ENCODE measurements at regions not wholly inside any gene's neighbourhood (a gene's known extent, or its start where the extent isn't known, plus 50 kb on each side); places are given as distances from the start of the nearest gene placed in this dataset.

DNA sequence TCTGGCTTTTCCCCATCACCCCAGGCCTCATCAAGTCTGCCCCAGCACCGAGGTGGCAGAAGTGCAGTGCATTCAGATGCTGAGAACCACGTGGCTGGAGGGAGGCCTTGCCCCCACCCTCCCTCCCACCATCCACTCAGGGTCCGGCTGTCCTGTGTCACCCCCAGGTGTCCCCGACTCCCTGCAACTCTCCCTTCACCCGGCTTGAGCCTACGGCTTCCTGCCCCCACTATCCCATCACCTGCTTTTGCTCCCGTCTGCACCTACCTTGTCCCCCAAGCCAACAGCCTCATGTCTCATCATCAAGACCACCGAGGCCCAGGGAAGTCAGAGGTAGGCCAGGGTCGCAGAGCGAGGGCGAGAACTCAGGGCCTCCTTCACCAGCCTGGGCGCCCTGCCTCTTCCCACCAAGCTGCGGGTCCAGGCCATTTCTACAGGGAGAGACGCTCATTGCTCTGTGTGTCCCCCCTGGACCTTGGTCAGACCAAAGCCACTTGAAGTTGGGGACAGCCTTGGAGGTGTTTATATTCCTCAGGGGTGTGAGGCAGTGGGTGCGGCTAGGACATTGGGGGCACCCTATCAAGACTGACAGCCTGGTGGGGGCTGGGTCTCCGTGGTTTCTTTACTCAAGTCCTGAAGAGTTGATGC is 66.2 kb upstream of the CCND1 start:
- no peak overlapping the region for H3K56ac ChIP-seq (ENCODE audit: extremely low read depth, insufficient read depth, low read length)
- H4K5ac ChIP-seq (ENCODE audit: low read depth, low read length), result no peak overlapping the region
- no peak overlapping the region for H3K27ac ChIP-seq (ENCODE audit: insufficient read depth, low read length)
- ChIA-PET CTCF (no interaction called here), POLR2A (ENCODE audit: unreplicated experiment) (no interaction called here)
- H3K9me1 ChIP-seq (ENCODE audit: insufficient read depth, low read length), result no peaks in the 10 kb centered on the region
- H4K8ac ChIP-seq (ENCODE audit: low read depth in 2 of 2, low read length in 2 of 2), result no peak overlapping the region
- H3K4me3 ChIP-seq (ENCODE audit: insufficient read depth, low read depth, low read length), result no peak overlapping the region
- H3K79me1 ChIP-seq (ENCODE audit: low read depth in 1 of 2, low read length in 2 of 2), result no peaks in the 10 kb centered on the region
- no peak overlapping the region for H2AK9ac ChIP-seq (replicated peaks; ENCODE audit: low read depth, low read length, poor library complexity)
- 57% methylated on average over 2 of the region's 16 CpGs; no CpG with 5 or more reads in 1 of the 2 experiments for WGBS, 2 experiments (ENCODE audit: extremely low coverage in 2 of 2, insufficient read length in 1 of 2)
- no peak overlapping the region for H3K23ac ChIP-seq (ENCODE audit: low read depth, low read length)
- H4K91ac ChIP-seq (ENCODE audit: insufficient read depth, low read depth, low read length), result no peak overlapping the region
- no peaks in the 10 kb centered on the region for H4K20me1 ChIP-seq (ENCODE audit: insufficient read depth, low read length)
- H3K4me1 ChIP-seq (ENCODE audit: control insufficient read depth, insufficient read depth, low read length), result no peaks in the 10 kb centered on the region
- ATAC-seq (ENCODE audit: low read depth), result no peak
- TF ChIP-seq FOS (IDR thresholded peaks at IDR 0.05; ENCODE audit: low read depth, low read length) (no peak), BHLHE40 (IDR thresholded peaks at IDR 0.05; ENCODE audit: low read depth, low read length) (no peak), CEBPB (IDR thresholded peaks at IDR 0.05; ENCODE audit: low read depth, low read length) (no peak), RCOR1 (IDR thresholded peaks at IDR 0.05; ENCODE audit: insufficient replicate concordance, low read length) (no peak), POLR2A (IDR thresholded peaks at IDR 0.05; ENCODE audit: low read depth, low read length) (no peak), SMC3 (IDR thresholded peaks at IDR 0.05; ENCODE audit: low read depth, low read length) (no peak), MXI1 (IDR thresholded peaks at IDR 0.05; ENCODE audit: borderline replicate concordance, low read depth, low read length) (no peak), ELK1 (IDR thresholded peaks at IDR 0.05; ENCODE audit: borderline replicate concordance, low read depth, low read length) (no peak), NFE2L2 (IDR thresholded peaks at IDR 0.05; ENCODE audit: low read depth, low read length) (no peak), CHD1 (IDR thresholded peaks at IDR 0.05; ENCODE audit: low read depth, low read length) (no peak), MAFK (IDR thresholded peaks at IDR 0.05; ENCODE audit: low read depth, low read length) (no peak), MAZ (IDR thresholded peaks at IDR 0.05; ENCODE audit: borderline replicate concordance, low read depth, low read length) (no peak), RFX5 (IDR thresholded peaks at IDR 0.05; ENCODE audit: low read depth, low read length) (no peak), USF2 (IDR thresholded peaks at IDR 0.05; ENCODE audit: low read depth, low read length) (no peak), RAD21 (IDR thresholded peaks at IDR 0.05; ENCODE audit: low read length) (no peak)
- TF ChIP-seq, protein P1, sequence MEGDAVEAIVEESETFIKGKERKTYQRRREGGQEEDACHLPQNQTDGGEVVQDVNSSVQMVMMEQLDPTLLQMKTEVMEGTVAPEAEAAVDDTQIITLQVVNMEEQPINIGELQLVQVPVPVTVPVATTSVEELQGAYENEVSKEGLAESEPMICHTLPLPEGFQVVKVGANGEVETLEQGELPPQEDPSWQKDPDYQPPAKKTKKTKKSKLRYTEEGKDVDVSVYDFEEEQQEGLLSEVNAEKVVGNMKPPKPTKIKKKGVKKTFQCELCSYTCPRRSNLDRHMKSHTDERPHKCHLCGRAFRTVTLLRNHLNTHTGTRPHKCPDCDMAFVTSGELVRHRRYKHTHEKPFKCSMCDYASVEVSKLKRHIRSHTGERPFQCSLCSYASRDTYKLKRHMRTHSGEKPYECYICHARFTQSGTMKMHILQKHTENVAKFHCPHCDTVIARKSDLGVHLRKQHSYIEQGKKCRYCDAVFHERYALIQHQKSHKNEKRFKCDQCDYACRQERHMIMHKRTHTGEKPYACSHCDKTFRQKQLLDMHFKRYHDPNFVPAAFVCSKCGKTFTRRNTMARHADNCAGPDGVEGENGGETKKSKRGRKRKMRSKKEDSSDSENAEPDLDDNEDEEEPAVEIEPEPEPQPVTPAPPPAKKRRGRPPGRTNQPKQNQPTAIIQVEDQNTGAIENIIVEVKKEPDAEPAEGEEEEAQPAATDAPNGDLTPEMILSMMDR (conservative IDR thresholded peaks at IDR 0.05; ENCODE audit: low read depth, low read length), result no peak
- intact Hi-C loops (cut with micrococcal nuclease) (no loop called here), dilution Hi-C loops (cut with HindIII; ENCODE audit: low sequenced_read_pairs, unreplicated experiment) (no loop called here), in situ Hi-C loops (cut with MboI; ENCODE audit: low sequenced_read_pairs) (no loop called here)
- H3K14ac ChIP-seq (replicated peaks; ENCODE audit: low read depth, low read length), result no peak overlapping the region
- no peak overlapping the region for H2BK20ac ChIP-seq (ENCODE audit: low read depth, low read length)
- no peak overlapping the region for H3K4ac ChIP-seq (ENCODE audit: low read depth, low read length)
- no peak overlapping the region for H2BK5ac ChIP-seq (ENCODE audit: low read depth, low read length, poor library complexity, severe bottlenecking)
- BruUV-seq (replicated peaks), result no TSS peak
- no peak overlapping the region for H3K18ac ChIP-seq (ENCODE audit: low read depth, low read length)
- H2AK5ac ChIP-seq (ENCODE audit: low read depth, low read length), result no peak overlapping the region
- no peak overlapping the region for H3K9ac ChIP-seq (ENCODE audit: low read depth, low read length)
- no peaks in the 10 kb centered on the region for H3K9me3 ChIP-seq (ENCODE audit: control insufficient read depth, insufficient read depth, low read length)
- H2AFZ ChIP-seq (replicated peaks; ENCODE audit: low read length, poor library complexity), result no peak overlapping the region
- H2BK15ac ChIP-seq (ENCODE audit: low read depth, low read length), result no peak overlapping the region
- H2BK120ac ChIP-seq (ENCODE audit: low read depth, low read length), result no peak overlapping the region
- peaks cover 25% of the 10 kb centered on the region for H3K27me3 ChIP-seq (ENCODE audit: control insufficient read depth, insufficient read depth, low read length)
- no peak overlapping the region for H3K4me2 ChIP-seq (ENCODE audit: low read depth, low read length)
- DNase-seq, result no peak
- H3K36me3 ChIP-seq (ENCODE audit: control insufficient read depth, insufficient read depth, low read length), result no peaks in the 10 kb centered on the region

All from IMR-90 (cell line).